ENCODE measurements at regions not wholly inside any gene's neighbourhood (a gene's known extent, or its start where the extent isn't known, plus 50 kb on each side); places are given as distances from the start of the nearest gene placed in this dataset.
"Not testable (repeated sequence)": the region's sequence is repeated elsewhere in the genome, so short reads cannot be mapped to it uniquely, and the experiment has no call there.

- no peak for DNase-seq
These were observed 209.5 kb upstream of the FGF13 start for GRCh38 chrX:138921031-138921430.

DNA sequence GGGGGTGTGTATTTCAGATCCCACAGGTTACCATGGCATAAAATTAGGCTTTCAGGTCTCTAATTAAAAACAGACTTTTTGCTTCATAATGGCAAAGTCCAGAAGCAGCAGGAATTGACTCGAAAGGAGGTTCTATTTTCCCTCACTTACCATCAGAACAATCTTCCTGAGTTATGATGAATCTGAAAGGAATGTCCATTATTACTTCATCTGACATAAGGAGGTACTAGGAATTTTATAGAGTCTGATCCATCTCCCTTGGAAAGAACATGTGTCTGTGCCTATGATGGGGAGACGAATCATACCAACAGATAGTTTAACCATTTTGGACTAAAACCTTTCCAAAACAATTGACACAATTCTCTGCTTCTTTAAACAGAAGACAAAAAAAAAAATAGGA lies 206.3 kb upstream of the FGF13 start:
- no peak for DNase-seq

DNA sequence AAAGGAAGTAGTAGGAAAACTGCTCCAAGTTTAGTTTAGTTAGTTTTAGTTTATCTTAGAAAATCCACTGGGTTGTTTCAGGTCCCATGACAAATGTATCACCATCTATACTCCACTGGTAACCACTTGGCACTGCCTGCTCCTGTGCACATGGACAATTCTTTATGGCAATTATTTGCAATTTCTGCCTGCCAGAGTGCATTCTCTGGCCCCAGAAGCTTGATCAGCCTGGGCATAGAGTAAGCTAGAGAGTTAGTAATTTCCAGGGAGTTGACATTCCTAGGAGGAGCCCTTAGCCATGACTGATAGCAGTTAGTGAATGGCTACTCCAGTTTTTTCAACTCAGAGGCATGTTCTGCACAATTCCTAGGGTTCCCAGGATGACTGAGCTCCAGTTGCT lies 203.2 kb upstream of the FGF13 start:
- DNase-seq = no peak

DNA sequence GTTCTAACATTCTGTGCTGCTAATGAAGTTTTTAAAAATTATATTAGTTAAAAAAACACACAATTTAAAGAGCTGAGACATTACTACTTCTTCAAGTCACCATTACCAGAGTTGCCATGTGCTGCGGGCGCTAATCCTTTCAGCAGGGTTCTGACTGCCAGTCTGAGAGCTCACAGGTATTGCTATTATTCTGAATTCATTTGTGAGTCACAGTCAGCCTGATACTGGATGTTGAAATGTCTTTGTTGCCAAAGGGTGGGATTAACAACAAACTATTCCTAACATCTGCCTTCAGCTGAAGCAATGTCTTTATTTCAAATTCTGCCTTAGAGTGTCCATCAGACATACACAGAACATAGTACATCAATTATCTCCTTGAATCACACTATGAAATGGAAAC lies 197.1 kb upstream of the FGF13 start:
- DNase-seq = no peak

DNA sequence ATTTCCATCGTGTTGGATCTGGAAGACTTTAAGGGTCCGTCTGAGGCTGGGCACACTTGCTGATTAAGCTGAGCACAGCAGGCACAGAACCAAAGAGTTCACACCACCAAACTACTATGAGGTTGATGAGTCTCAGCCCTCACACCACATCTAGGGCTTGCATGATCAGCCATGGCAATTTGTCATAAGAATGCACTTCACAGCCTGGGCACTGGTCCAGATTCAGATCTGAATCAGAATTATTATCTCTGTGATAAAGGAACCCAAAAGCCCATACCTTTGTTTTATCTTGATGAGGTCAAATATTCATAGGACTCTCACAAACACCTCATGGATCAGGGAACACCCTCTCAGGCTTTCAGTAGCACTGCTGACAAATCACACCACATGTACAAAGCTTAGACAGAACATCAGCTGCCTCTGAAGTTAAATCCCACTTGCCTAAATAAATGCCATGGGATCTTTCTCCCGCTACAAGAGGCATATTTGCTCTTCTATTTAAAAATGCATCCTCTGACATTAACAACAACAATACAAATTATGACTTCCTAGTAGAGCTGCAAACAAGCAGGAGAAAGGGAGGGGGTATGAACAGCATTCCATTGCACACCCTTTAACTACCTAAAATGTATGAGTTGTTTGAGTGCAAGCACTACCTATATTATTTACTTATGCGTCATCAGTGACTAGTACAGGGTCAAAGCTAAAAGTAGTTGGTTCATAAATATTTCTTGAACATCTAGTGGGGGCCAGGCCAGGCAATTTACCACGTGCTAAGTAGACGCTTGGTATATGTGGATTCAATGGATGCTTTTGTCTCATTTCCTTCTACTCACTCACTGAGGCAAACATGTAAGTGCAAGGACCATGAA lies 186.3 kb upstream of the FGF13 start:
- no peak for DNase-seq

GRCh38 chrX:138890491-138890890 lies 179.0 kb upstream of the FGF13 start:
- no peak for DNase-seq

DNA sequence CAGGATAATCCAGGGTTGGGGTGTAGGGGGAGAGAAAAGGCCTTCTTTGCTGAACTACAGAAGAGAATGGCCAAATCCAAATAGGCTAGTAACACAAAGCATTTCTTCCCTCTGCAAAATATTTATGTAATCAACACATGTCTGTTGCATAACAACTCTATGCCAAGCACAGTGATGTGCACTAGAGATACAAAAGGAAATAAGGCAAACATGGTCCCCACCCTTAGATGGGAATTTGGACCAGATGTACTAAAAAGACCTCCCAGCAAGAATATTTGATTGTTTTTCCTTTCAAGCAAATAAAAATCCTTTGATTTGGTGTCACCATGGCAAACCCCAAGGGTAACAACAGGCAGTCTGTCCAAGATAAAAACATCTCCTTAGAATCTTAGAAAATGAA lies 177.6 kb upstream of the FGF13 start:
- DNase-seq = no peak

DNA sequence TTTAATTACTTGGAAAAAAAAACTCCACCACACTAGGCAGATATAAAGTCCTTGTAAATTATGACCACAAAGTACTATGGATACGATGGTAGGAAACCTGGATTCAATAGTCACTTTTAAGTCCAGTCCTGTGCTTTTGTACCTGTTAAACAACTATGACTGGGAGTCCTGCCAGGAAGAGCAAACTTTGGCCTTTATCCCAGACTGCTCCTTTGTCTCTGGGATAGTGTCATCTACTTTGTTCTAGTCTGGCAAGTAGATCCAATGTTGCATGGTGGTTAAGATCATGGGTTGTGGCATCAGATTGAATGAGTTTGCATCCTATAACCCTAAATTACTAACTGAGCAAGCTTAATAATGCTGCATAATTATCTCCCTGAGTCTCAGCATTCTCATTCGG lies 175.3 kb upstream of the FGF13 start:
- no peak for DNase-seq

DNA sequence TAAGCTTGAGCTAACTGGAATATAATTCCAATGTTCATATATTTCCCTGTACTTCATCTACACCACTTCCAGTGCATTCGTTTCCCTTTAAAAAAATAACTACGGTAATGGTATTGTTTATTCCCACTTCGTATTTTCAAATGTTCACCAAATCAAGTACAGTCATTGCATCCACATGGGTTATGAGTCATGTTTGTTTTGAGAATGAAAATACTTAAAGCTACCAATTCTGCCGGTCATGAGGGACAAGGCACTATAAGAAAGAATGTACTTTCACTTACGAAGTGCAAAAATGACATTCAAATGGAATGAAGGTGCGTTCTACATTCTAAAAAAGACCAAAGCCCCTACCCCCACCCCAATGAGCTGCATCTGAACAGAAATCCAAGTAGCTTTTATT lies 174.4 kb upstream of the FGF13 start:
- no peak for DNase-seq

- not testable (repeated sequence) for DNase-seq
These were observed 168.8 kb upstream of the FGF13 start for GRCh38 chrX:138880293-138880692.

GRCh38 chrX:138877746-138878145 lies 166.2 kb upstream of the FGF13 start:
- DNase-seq = no peak

- no peak for DNase-seq
These were observed 164.0 kb upstream of the FGF13 start for GRCh38 chrX:138875472-138875871.

DNA sequence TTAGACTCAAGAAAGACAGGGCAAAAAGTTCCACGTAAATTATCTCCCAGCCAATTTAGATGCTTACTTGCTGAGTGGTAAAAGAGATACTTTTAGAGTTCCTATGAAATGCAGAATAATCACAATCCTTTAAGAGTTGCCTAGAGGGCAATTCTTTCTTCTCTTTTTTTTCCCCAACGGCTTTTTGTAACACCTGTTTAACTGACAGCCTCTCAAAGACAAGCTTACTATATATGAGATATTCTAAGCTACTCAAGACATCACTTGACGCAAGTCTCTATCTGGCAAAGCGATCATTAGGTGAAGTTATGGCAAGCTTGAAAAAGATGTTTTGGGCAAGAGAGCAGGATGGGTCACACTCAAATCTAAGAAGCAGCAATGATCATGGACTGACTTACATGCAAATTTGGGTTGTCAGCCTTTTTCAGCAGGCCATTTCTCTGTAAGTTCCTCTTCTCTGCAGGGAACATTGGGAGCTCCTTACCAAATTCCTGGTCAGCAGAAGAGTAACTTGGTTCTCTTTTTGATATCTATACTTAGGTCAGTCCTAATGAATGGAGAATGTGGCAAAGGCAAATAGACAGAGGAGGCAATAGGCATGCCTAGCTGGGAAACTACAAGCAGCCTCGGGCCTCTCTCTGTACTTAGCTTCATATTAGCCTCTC lies 162.9 kb upstream of the FGF13 start:
- DNase-seq = no peak

- DNase-seq = not testable (repeated sequence)
These were observed 162.1 kb upstream of the FGF13 start for GRCh38 chrX:138873640-138874039.

DNA sequence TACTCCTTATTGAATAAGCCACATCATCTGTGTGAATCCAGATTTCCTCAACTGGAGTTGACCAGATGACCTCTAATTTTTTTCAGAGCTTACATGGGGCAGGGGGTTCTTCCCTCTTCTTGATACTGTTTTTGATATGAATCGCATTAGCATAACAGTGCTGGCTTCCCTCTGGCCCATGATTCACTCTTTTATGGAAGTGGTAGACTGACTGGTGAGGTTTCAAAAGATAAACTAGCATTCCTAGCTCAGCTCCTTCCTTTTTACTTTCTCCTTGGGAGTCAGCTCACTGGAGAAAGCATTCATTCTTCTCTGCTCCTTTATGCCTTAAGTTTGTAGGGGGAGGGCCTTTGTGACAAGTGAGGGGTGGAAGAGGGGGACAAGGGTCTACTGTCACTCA lies 161.0 kb upstream of the FGF13 start:
- DNase-seq = no peak

GRCh38 chrX:138871739-138872138 lies 160.2 kb upstream of the FGF13 start:
- no peak for DNase-seq

GRCh38 chrX:138866643-138867042 lies 155.1 kb upstream of the FGF13 start:
- DNase-seq = no peak

DNA sequence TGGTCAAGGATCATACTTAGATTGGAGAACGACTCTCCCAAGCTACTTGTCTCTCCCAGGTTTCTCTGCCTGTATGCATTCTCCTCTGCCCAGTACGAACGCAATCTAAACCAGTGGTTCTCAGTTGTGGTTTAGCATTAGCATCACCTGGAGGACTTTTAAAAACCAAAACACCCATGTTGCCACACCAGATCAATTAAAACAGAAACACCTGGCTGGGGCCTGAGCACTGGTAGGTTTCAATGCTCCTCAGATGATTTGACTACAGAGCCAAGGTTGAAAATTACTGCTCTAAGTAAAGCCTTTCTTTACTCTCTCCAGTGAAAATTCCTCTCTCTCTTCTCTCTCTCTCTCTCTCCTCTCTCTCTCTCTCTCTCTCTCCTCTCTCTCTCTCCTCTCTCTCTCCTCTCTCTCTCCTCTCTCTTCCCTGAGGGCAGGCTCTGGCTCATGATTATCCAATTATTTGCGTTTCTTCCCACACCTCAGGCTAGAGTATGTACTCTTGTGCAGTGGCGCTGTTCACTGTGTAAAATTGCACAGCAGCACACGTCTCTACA lies 153.7 kb upstream of the FGF13 start:
- DNase-seq = no peak

DNA sequence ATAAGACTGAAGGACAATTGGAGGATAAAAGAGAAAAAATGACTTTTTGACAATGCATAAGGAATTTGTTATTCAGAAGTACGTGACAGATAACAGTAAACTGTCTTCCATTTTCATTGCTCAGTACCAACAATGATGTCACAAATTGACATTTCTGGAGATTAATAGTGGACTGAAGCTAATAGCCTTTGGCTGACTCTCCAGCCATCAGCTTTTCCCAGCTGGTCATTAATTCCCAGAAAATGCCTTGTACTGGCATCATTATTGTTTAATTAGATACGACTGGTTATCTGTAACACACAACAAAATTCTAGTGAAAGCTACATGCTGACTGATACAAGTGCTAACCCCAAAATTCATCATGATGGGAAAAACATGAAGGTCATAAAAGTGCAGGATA lies 147.9 kb upstream of the FGF13 start:
- no peak for DNase-seq

- DNase-seq = no peak
These were observed 147.4 kb upstream of the FGF13 start for GRCh38 chrX:138858951-138859350.

GRCh38 chrX:138858438-138858837 lies 146.9 kb upstream of the FGF13 start:
- DNase-seq = no peak

DNA sequence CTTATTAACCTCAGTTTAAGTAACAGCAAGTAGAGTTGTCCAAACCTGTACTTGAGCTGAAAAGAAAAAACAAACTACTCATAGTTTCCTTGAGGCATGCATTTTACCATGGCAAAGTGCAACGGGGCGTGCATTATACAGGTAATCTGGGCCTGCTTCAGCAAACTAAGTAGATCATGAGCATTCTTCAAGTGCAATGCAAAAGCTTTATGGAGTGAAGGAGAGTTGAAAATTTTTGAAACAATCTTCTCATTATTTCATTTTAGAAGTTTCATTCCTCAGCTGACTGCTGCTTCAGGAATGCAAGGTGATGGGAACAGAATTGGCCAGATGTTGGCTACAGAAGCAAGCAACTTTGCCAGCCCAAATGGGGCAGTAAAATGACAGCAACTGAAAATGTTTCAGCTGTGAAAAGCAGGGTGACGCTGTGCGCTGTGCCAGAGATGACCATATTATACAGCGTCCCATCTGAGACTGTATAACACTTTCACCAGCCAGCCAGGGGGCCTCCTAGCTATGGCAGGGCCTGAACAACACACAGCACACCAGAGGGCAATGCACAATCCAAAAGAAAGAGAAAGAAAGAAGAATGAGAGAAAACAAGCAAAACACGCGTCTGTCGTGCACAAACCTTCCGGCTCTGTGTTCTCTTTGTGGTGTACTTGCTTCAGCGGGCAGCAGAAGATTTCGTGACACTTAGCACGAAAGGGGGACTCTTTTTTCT lies 145.5 kb upstream of the FGF13 start:
- no peak for DNase-seq

GRCh38 chrX:138853936-138854335 lies 142.4 kb upstream of the FGF13 start:
- no peak for DNase-seq

DNA sequence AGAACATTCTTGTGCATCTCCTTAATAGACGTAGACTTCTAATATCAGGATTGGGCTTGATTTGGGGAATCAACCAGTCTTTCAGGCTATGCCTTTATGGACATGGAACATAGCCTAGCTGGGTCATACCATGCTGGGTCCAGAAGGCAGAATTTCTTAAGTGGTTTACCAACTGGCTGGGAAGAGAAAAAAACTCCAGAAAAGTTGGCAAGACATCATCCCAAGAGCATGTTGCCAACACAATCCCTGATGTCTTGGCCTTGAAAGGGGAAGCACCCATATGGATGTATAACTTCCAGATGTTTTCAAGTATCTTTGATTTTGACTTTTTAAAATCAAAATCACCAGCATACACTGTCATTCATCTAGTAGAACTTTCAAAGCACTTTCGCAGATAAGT lies 138.0 kb upstream of the FGF13 start:
- no peak for DNase-seq
